NCI-H1092 (cell line): ENCODE measurements at regions not wholly inside any gene's neighbourhood (a gene's known extent, or its start where the extent isn't known, plus 50 kb on each side); places are given as distances from the start of the nearest gene placed in this dataset.
A peak's percentile ranks its signal among the peaks of the same experiment; 100 is the strongest.

ENCODE experiments used
- DNase-seq: peaks from one replicate; lab custom pipeline; 2025; lab: John Stamatoyannopoulos, UW

GRCh38 chr13:86201477-86201876 lies 402.3 kb upstream of the SLITRK6 start:
- no peak for DNase-seq

DNA sequence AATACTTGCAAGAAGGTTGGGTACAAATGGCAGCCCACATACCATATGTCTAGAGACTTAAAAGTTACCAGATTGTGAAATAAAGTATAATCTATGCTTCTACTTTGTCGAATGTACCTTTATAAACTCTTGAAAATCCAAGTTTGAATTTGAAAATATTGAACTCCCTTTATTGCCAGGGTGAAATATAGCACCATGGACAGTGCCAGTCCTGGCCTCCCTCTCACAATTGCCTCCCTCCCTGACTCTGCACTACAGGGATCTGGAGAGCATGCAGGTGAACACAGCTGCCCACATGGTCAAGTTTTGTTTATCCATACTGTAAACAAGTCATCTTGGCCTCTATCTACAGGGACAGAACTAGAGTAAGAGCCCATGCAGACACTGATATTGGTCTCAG lies 394.1 kb upstream of the SLITRK6 start:
- DNase-seq, result no peak

DNA sequence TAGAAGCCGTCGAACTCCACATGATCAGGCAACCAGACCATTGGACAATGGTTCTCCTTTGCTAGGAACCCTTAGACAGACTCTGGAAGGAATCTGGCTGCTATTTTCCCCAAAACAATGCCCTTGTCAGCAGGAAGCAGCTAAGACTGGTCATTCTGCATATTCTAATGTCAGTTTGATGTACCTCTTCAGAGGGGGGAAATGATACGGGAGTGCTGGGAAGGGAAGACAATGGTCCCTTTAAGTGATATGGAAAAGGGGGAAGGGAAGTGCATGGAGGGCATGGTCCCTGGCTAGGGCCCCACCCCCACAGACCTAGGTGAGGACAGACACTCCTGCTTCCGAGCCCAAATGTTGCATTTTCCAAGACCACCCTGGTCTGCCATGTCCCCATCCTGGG lies 389.0 kb upstream of the SLITRK6 start:
- DNase-seq, result no peak

GRCh38 chr13:86185636-86186035 lies 386.4 kb upstream of the SLITRK6 start:
- DNase-seq, result no peak

- DNase-seq, result no peak
Observed at GRCh38 chr13:86185107-86185506, 385.9 kb upstream of the SLITRK6 start.

DNA sequence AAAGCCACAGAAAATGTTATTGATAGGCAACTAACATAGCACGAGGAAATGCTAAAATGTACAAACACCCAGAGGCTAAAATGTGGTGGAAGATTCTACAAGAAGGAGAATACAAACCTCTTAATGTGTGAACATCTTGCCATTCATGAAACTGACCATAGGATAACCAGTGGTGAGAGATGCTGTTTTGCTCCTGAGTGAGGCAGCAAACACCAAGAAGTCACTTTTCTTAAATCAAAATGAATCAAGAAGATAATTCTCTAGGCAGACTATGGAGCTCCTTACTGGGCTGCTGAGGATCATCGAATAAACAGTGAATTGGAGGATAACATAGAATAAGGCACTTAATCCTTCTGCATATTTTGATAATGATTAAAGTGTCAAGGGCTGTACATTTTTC lies 375.4 kb upstream of the SLITRK6 start:
- DNase-seq, result no peak

DNA sequence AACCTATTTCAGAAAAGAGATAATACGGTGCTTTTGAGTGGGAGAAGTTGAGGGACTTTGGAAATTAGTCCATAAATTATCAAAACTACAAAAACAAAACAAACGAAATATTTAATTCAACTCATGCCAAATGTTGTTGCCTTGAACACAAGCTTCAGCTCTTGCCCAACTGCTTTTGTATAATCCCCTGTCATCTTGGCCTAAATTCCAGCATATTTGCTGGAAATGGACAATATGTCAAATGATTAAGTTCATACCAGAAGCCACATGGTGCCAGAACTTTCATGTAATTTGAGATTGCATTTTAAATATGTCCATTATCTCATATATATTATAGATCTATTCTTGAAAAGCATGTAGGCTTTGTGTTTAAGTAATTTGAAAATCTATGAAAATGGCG lies 373.7 kb upstream of the SLITRK6 start:
- DNase-seq, result no peak

GRCh38 chr13:86161257-86161656 lies 362.0 kb upstream of the SLITRK6 start:
- DNase-seq, result no peak

- no peak for DNase-seq
Observed at GRCh38 chr13:86155756-86156155, 356.5 kb upstream of the SLITRK6 start.

GRCh38 chr13:86142080-86142479 lies 342.9 kb upstream of the SLITRK6 start:
- no peak for DNase-seq

DNA sequence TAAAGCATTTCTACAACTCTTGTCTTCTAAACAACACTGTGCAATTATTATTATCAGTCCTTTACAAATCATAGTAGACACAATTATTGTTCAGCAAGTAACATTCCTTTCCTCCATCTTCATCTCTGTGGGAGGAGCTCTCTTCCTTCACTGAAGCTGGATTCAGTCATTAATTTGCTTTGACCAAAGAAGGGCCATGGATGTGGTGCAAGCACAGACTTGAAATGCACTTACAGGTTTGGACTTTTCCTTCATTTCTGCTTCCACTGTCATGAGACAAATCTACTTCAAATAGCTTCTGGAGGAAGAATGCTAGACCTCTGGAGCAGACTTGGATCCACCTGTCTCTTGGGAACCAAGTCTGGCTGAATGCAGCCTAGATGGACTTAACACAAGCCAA lies 336.6 kb upstream of the SLITRK6 start:
- DNase-seq, result no peak

DNA sequence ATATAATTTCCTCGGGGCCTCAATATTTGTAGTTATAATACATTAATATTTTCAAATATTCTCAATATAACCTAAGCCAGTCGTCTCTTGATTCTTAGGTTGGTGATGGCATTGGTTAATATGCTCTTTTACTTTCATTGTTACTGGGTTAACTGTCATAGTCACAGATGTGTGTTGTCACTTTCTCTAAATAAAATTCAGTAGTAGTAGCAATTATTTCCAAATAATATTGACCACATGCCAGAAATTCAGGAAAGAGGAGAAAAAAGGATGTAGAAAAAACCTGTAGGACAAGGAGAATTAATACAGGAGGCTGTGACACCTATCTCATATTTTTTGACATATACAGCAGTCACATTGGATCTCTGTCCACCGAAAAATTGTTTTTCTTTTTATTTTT lies 322.7 kb upstream of the SLITRK6 start:
- no peak for DNase-seq

- no peak for DNase-seq
Observed at GRCh38 chr13:86109107-86109506, 309.9 kb upstream of the SLITRK6 start.

DNA sequence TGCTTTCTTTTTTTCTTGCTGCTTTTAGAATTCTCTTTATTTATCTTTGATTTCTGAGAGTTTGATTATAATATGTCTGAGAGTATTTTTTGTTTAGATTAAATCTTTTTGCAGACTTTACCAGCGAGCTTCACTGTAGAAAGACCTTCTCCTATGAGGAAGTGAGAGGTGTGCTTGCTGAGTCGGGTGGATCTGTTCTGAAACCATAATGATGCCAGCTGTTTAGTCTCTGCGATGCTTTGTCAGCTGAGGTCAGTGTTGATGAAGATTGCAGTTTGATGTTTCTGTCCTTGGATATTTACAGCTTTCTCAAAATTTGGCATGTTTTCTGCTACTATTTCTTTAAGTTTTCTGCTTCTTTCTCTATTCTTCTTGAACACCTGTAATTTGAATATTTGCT lies 309.1 kb upstream of the SLITRK6 start:
- no peak for DNase-seq

- peak; percentile 7 for DNase-seq
Observed at GRCh38 chr13:86098511-86098910, 299.3 kb upstream of the SLITRK6 start.

DNA sequence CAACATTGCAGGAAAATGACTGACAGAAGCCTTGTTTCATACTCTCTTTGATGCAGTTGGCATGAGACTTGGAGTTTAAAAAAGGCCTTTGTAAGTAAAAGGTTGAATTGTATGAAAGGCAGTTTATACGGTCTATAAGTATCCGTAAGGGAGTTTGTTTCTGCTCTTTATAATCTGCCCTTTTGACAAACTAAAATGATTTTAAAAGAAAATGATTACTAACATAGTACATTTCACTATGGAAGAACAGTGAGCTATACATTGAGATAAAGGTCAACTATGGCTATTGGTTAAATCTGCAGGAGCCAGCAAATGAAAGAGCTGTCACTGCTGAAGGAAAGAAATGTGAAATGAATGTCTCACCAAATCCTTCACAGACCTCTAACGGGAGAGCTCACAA lies 296.1 kb upstream of the SLITRK6 start:
- DNase-seq, result no peak

DNA sequence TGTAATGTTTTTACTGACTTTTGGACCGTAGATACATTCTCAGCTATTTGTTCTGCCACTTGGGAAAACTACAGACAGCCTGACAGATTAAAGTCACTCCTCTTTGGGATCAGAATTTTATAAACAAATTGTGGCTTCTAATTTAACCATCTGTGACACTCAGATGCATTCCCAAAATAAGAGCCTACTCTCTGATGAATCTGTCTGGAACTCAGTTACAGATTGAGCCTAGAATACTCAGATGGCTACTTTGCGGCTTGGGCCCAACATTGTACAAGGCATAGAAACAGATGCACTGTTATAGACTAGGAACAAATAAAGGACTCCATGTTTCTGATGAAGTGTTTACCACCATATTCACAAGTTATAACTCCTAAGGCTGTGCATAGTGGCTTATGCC lies 291.0 kb upstream of the SLITRK6 start:
- no peak for DNase-seq

DNA sequence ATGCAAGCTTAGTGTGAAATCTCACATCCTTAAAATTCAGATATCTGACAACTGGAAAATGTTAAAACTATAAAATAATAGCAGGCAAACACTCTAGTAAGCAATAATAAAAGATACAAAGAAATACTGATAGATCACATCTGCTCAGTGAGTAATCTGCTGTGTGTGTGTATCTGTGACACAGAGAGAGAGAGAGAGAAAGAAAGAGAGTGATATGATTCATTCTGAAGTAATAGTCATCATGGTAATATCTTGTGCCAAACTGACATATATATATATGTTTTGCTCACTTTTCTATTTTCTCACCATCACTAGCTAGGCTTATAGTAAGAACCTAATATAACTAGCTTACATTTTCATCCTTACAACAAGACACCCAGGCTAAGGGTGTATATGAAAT lies 288.0 kb upstream of the SLITRK6 start:
- DNase-seq, result no peak

DNA sequence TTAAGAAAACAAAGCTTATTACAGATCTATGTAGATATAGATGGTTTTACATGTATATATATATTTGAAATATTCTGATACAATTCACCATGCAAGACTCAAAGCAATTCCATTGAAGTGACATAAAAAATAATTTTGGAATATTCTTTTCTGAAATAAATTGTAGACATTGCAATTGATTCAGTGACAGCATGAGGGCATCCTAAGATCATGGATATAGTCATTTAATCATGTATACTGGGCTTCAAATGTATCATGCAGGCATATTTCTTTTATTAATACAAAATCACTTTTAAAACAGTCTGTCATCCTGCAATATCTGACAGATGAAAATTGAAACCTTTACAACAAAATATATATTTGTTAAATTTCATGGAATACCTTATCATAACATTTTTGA lies 286.7 kb upstream of the SLITRK6 start:
- peak; percentile 2 for DNase-seq

DNA sequence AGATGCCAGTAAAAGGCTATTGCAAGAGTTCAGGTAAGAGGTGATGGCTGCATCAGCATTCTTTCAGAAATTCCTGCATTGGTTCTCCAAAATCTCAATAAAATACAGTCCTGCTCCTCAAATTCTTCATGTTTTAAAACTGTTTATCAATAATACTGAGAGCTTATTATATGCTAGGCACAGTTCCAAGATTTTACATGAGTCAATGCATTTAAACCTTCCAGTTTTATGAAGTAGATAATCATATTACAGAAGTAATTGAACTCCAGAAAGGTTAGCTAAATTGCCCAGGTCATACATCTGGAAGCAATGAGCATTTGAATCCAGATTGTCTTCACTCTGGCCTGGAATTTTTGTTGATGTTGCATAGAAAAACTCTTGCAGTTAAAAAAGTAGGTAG lies 282.9 kb upstream of the SLITRK6 start:
- DNase-seq, result no peak

GRCh38 chr13:86080340-86080995 lies 281.2 kb upstream of the SLITRK6 start:
- DNase-seq, result no peak

DNA sequence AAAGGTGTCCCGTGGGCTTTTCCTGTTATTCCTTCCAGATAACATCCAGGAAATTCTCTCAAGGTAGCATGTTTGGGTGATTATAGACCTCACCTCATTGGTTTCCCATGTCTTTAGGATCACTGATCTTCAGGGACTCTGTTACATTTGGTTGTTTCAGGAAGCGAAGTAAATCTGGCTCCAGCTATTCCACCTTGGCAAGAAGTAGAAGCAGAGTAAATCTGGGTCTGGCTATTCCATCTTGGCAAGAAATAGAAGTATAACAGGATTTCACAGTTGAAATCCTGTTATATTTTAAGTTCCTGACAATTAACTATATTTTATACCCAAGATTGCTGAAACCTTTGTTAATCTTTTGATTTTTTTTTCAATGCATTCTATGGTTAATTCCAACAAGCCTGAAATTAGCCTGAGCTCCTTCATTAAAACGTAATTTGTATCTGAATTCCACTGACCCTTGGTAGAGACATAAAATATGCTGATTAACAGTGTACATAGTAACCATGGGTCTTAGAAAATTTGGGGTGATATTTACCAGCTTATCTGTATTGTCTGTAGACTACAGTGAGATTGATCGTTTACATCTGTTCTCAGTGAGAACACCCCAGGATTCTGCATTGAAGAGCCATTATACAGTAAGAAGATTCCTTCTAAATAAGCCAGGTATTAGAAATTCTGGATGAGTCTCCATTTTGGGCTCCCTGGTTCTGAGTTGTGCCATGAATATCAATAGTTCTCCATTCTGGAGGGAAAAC lies 267.6 kb upstream of the SLITRK6 start:
- no peak for DNase-seq

DNA sequence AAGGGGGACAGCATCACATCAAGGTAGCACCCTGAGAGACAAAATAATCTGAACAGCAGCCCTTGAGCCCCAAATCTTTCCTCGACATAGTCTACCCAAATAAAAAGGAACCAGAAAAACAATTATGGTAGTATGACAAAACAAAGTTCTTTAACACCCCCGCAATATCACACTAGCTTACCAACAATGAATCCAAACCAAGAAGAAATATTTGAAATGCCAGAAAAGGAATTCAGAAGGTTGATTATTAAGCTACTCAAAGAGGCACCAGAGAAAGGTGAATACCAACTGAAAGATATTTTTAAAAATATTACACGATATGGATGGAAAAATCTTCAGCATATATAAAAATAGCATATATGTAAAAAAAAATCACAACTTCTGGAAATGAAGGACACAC lies 252.9 kb upstream of the SLITRK6 start:
- DNase-seq, result no peak
